Right atrium auricular region (tissue), 2 donors: ENCODE measurements at regions not wholly inside any gene's neighbourhood (a gene's known extent, or its start where the extent isn't known, plus 50 kb on each side); places are given as distances from the start of the nearest gene placed in this dataset.

Experiments used
- DNase-seq: peaks from one replicate; pipeline ENCODE4 v3.0.0-alpha.2; 2019; ENCODE audit warnings: low spot score
- H3K27ac ChIP-seq, 2 donors: fragments of 200-600 bp; sonication (generic); 1 replicate in 1 of 2; 2 replicates in 1 of 2; pipeline ENCODE4 v1.5.1; 2016 to 2019
- H3K27me3 ChIP-seq, 2 donors: fragments of 200-600 bp; sonication (generic); one replicate each; pipeline versions ENCODE4 v1.5.1 to v1.6.0; 2017 to 2019
- H3K36me3 ChIP-seq: fragments of 200-600 bp; sonication (generic); one replicate; pipeline ENCODE4 v1.5.1; 2016
- H3K4me1 ChIP-seq, 2 donors: fragments of 200-600 bp; sonication (generic); one replicate each; pipeline versions ENCODE4 v1.5.1 to v1.6.0; 2017 to 2019
- H3K4me3 ChIP-seq, 2 donors: fragments of 200-600 bp; sonication (generic); 1 replicate in 1 of 2; 2 replicates in 1 of 2; pipeline ENCODE4 v1.5.1; 2017 to 2019; ENCODE audit warnings: mild to moderate bottlenecking in 1 of 2, moderate library complexity in 1 of 2
- H3K9me3 ChIP-seq, 2 donors: fragments of 200-600 bp; sonication (generic); one replicate each; pipeline ENCODE4 v1.5.1; 2019
- CTCF ChIP-seq, 2 donors: fragments of 200-600 bp; sonication (generic); IDR thresholded peaks; one replicate each; pipeline ENCODE4 v1.5.1; 2019; ENCODE audit warnings: antibody characterized with exemption in 2 of 2

- no peak overlapping the region for H3K4me3 ChIP-seq
- no peaks in the 10 kb centered on the region for H3K9me3 ChIP-seq
- no peaks in the 10 kb centered on the region for H3K27me3 ChIP-seq
- H3K36me3 ChIP-seq = no peaks in the 10 kb centered on the region
- H3K27ac ChIP-seq = no peak overlapping the region
- TF ChIP-seq CTCF (IDR thresholded peaks at IDR 0.05) = no peak
- DNase-seq = no peak
- no peaks in the 10 kb centered on the region for H3K4me1 ChIP-seq
Observed at GRCh38 chr4:28639747-28640146, 1779.1 kb downstream of the STIM2 start.

- no peaks in the 10 kb centered on the region for H3K27me3 ChIP-seq
- H3K9me3 ChIP-seq = no peaks in the 10 kb centered on the region
- H3K27ac ChIP-seq = no peak overlapping the region
- no peak for DNase-seq
- H3K4me1 ChIP-seq = no peaks in the 10 kb centered on the region
- no peak overlapping the region for H3K4me3 ChIP-seq
- no peak for TF ChIP-seq CTCF (IDR thresholded peaks at IDR 0.05)
- H3K36me3 ChIP-seq = no peaks in the 10 kb centered on the region
Observed at GRCh38 chr4:28654618-28655017, 1794.0 kb downstream of the STIM2 start.

- no peak for DNase-seq
- Histone ChIP-seq H3K27ac (no peak overlapping the region), H3K36me3 (no peaks in the 10 kb centered on the region), H3K27me3 (no peaks in the 10 kb centered on the region), H3K4me1 (no peaks in the 10 kb centered on the region), H3K4me3 (no peak overlapping the region), H3K9me3 (no peaks in the 10 kb centered on the region)
- TF ChIP-seq CTCF (IDR thresholded peaks at IDR 0.05) = no peak
Observed at GRCh38 chr4:28665306-28665705, 1804.7 kb downstream of the STIM2 start.

- H3K9me3 ChIP-seq = no peaks in the 10 kb centered on the region
- no peak for TF ChIP-seq CTCF (IDR thresholded peaks at IDR 0.05)
- H3K36me3 ChIP-seq = no peaks in the 10 kb centered on the region
- DNase-seq = no peak
- H3K4me1 ChIP-seq = no peaks in the 10 kb centered on the region
- no peaks in the 10 kb centered on the region for H3K27me3 ChIP-seq
- H3K4me3 ChIP-seq = no peak overlapping the region
- no peak overlapping the region for H3K27ac ChIP-seq
Observed at GRCh38 chr4:28675582-28675981, 1814.9 kb downstream of the STIM2 start.

GRCh38 chr4:28677808-28678207, 1817.2 kb downstream of the STIM2 start:
- Histone ChIP-seq H3K36me3 (no peaks in the 10 kb centered on the region), H3K27ac (no peak overlapping the region), H3K27me3 (no peaks in the 10 kb centered on the region), H3K9me3 (no peaks in the 10 kb centered on the region), H3K4me3 (no peak overlapping the region), H3K4me1 (no peaks in the 10 kb centered on the region)
- TF ChIP-seq CTCF (IDR thresholded peaks at IDR 0.05) = no peak
- no peak for DNase-seq

- H3K9me3 ChIP-seq = no peaks in the 10 kb centered on the region
- no peak overlapping the region for H3K27ac ChIP-seq
- no peak overlapping the region for H3K4me3 ChIP-seq
- H3K4me1 ChIP-seq = no peaks in the 10 kb centered on the region
- H3K27me3 ChIP-seq = no peaks in the 10 kb centered on the region
- no peak for TF ChIP-seq CTCF (IDR thresholded peaks at IDR 0.05)
- H3K36me3 ChIP-seq = no peaks in the 10 kb centered on the region
- DNase-seq = no peak
Observed at GRCh38 chr4:28682847-28683246, 1822.2 kb downstream of the STIM2 start.
